ENCODE measurements at regions not wholly inside any gene's neighbourhood (a gene's known extent, or its start where the extent isn't known, plus 50 kb on each side); places are given as distances from the start of the nearest gene placed in this dataset.
A peak's percentile ranks its signal among the peaks of the same experiment; 100 is the strongest.

- no peak for DNase-seq (ENCODE audit: low spot score)
Observed at GRCh38 chr5:108649106-108649505, 98.6 kb upstream of the FER start.

- DNase-seq (ENCODE audit: low spot score), result peak; percentile 73
Observed at GRCh38 chr5:108642170-108642906, 105.4 kb upstream of the FER start.

GRCh38 chr5:108641596-108641995 is 106.1 kb upstream of the FER start:
- DNase-seq (ENCODE audit: low spot score), result no peak

- DNase-seq (ENCODE audit: low spot score), result no peak
Observed at GRCh38 chr5:108639366-108639765, 108.3 kb upstream of the FER start.

GRCh38 chr5:108638021-108638420 is 109.7 kb upstream of the FER start:
- DNase-seq (ENCODE audit: low spot score), result no peak

GRCh38 chr5:108637134-108637533 is 110.6 kb upstream of the FER start:
- DNase-seq (ENCODE audit: low spot score), result no peak

DNA sequence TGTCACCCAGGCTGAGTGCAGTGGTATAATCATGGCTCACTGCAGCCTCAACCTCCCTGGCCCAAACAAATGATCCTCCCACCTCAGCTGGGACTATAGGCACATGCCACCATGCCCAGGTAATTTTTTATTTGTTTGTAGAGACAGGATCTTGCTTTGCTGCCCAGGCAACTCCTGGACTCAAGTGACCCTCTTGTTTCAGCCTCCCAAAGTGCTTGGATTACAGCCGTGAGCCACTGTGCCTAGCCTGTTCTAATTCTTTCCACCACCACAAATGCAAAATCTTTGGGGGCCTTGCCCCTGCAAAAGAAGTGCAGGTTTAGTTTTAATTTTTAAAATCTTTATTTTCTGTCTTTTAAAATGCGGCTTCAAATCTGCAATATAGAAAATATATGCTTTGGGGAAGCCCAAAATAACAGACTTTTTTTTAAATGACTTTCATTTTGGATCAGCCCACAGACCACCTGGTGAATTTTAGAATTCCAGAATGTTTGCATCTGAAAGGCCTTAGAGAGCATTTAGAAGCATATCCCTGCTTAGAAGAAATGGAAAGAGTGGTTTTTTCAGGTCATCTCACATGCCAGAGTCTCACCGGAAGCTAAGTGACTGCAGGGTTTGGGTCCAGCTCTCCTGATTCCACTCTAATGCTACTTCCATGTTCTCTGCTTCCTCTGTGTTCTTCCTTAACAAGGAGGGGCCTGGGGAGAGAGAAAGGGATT is 111.4 kb upstream of the FER start:
- no peak for DNase-seq (ENCODE audit: low spot score)

- no peak for DNase-seq (ENCODE audit: low spot score)
Observed at GRCh38 chr5:108634617-108635288, 112.9 kb upstream of the FER start.

- DNase-seq (ENCODE audit: low spot score), result no peak
Observed at GRCh38 chr5:108634010-108634616, 113.6 kb upstream of the FER start.

DNA sequence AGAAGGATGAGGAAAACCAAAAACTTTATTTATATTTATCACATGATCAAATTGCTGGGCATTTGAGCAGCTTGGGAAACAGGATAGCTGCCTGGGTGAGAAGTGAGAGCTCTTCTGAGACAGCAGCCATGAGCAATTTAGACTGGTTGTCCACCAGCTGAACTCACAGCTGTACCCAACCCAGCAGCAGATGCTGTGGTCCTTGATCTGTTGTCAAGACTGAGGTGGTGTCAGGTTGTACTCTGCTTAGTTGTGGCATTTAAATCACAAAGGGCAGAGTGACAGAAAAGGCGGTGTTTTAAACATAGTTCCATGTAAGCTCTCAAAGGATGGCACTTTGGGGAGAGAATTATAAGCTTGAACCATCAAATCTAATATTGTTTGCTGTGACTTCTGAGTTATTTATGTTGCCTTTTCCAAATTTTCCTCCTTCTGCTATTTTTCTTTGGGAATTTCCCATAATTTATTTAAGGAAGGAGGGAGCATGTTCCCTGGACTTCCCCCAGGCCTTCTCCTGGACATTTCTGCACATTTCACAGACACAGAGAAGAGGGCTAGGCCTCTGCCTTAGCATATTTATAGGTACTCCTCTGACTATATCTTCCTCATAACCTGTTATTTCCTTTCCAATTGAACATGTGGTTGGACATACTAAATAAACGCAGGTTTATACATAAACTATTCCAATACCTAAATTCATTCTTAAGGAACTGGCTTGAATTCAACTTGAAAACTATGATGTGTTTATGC is 117.7 kb upstream of the FER start:
- DNase-seq (ENCODE audit: low spot score), result no peak

GRCh38 chr5:108625654-108626053 is 122.0 kb upstream of the FER start:
- no peak for DNase-seq (ENCODE audit: low spot score)

DNA sequence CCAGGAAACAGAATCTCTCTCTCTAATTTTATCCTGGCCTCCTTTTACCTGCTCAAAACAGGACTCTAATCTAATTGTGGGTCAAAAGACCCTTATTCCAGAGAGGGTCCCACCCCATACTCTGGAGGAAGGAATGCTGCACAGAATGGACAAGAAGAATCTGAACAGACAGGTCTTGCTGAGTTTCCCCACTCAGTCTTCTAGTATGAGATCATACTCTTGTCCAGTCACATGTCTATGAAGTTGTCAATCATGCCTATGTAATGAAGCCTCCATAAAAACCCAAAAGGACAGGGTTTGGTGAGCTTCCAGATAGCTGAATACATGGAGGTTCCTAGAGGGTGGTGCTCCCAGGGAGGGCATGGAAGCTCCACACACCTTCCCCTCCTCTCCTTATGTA is 123.9 kb upstream of the FER start:
- no peak for DNase-seq (ENCODE audit: low spot score)

GRCh38 chr5:108620516-108620915 is 127.2 kb upstream of the FER start:
- DNase-seq (ENCODE audit: low spot score), result no peak

- no peak for DNase-seq (ENCODE audit: low spot score)
Observed at GRCh38 chr5:108619815-108620214, 127.9 kb upstream of the FER start.

- no peak for DNase-seq (ENCODE audit: low spot score)
Observed at GRCh38 chr5:108617467-108618435, 129.9 kb upstream of the FER start.

- DNase-seq (ENCODE audit: low spot score), result no peak
Observed at GRCh38 chr5:108615216-108615615, 132.5 kb upstream of the FER start.

DNA sequence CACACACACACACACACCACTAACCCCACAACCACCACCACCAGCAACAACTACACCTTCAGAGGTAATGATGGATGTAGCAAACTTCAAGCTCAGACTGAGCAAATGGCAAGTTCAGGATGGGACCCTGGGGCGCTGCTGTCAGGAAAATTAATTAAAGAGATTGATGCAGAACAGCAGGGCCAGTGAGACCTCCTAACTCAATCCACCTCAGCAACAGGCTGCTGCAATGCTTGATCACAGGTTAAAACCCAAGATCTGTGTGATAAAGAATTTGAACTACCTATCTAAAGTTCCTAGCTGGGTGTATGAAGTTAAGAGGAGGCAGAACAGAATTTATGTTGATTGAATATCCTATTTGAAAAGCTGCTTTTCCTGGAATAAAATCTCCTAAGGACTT is 140.3 kb upstream of the FER start:
- no peak for DNase-seq (ENCODE audit: low spot score)

DNA sequence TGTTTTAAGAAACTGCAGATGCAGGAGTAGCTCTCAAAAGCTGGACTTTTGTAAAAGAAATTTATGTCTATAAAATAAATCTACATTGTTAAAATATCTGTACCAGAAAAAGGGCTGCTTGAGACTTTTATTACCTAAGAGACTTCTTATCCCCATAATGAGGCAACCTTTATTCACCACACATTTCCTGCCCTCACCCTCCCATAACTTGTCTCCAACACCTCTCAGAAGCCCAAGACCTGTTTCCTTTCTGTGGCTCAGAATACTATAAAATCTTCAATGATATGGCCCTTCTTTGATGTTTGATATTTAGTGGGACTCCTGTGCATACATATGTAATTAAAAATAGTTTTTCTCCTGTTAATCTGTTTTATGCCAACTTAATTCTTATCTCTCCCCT is 141.5 kb upstream of the FER start:
- no peak for DNase-seq (ENCODE audit: low spot score)

DNA sequence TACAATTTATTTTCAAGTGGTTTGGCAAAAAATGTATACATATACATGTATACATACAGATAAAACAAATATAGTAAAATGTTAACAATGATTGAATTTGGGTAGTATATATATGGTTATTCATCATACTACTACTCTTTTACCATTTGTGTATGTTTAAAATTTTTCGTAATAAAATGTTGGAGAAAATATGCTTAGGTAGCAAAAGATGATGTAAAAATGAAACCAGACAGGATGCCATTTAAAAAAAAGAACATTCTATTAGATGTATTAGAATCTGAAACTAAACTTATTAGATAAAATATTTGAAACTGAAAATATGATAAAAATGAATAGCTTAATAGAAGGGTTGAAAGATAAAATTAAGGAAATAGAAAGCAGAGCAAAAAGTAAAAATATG is 144.9 kb upstream of the FER start:
- DNase-seq (ENCODE audit: low spot score), result no peak

- DNase-seq (ENCODE audit: low spot score), result no peak
Observed at GRCh38 chr5:108590799-108591198, 156.9 kb upstream of the FER start.

- no peak for DNase-seq (ENCODE audit: low spot score)
Observed at GRCh38 chr5:108588323-108588722, 159.4 kb upstream of the FER start.
